Ovary (tissue), 7 donors: ENCODE measurements at regions not wholly inside any gene's neighbourhood (a gene's known extent, or its start where the extent isn't known, plus 50 kb on each side); places are given as distances from the start of the nearest gene placed in this dataset.
"Not testable (repeated sequence)": the region's sequence is repeated elsewhere in the genome, so short reads cannot be mapped to it uniquely, and the experiment has no call there.

ENCODE experiments used
- DNase-seq, 5 donors: peaks; one replicate each; pipeline ENCODE4 v3.0.0-alpha.2; 2019 to 2020
- H3K27ac ChIP-seq, 2 donors: fragments of 200-600 bp; one replicate each; pipeline versions ENCODE4 v1.5.1 to v1.8.0; 2019 to 2022
- H3K27me3 ChIP-seq: fragments of 200-600 bp; one replicate; pipeline ENCODE4 v1.8.0; 2022
- H3K36me3 ChIP-seq: fragments of 200-600 bp; sonication (generic); one replicate; pipeline ENCODE4 v1.5.1; 2019
- H3K4me1 ChIP-seq: one replicate; pipeline ENCODE4 v1.8.1; 2013; ENCODE audit warnings: mild to moderate bottlenecking, moderate library complexity; ENCODE audit not compliant: insufficient read depth
- H3K4me3 ChIP-seq: fragments of 200-600 bp; sonication (generic); one replicate; pipeline ENCODE4 v1.5.1; 2017
- H3K9me3 ChIP-seq, 2 donors: fragments of 200-600 bp in 1 of 2; sonication (generic) in 1 of 2; one replicate each; pipeline versions ENCODE4 v1.5.1 to v1.8.1; 2013 to 2019; ENCODE audit warnings: mild to moderate bottlenecking in 1 of 2, moderate library complexity in 1 of 2
- EP300 ChIP-seq: sonication (generic); formaldehyde crosslinking; IDR thresholded peaks from one replicate; pipeline ENCODE4 v1.6.1; 2017; ENCODE audit warnings: antibody characterized with exemption
- POLR2A ChIP-seq: fragments of 450-650 bp; IDR thresholded peaks from one replicate; pipeline ENCODE4 v1.6.1; 2017; ENCODE audit warnings: antibody characterized with exemption, mild to moderate bottlenecking, moderate library complexity
- WGBS, 3 donors: extraction: QIAGEN DNeasy Blood & Tissue Kit in 1 of 3; methylation state at CpG; one replicate each; pipeline versions ENCODE4 v1.1.5 to v1.1.7; 2013 to 2017; 5-methylcytosine and 5-hydroxymethylcytosine counted together
- intact Hi-C, 4 donors: fragments of 100-400 bp; cut with DNase I; formaldehyde crosslinking; loops; one replicate each; pipeline versions ENCODE4 v1.11.0 to v1.15.1; 2022 to 2023
- TF ChIP-seq, protein P1 (sequence below), 3 donors: fragments of 450-650 bp in 2 of 3; fragments of 200-600 bp in 1 of 3; IDR thresholded peaks; one replicate each; pipeline versions ENCODE4 v1.5.1 to v1.8.0; 2016 to 2022; ENCODE audit warnings: antibody characterized with exemption in 3 of 3, mild to moderate bottlenecking in 1 of 3
- donor health status: DM: no; HTN: no; CAD: no; lungs with moderate emphysema.
- donor health status: DM: no; HTN: no; CAD: no.
- donor health status: Bipolar disorder and iron deficiency.
- donor health status: DM: no; HTN: no; CAD: no.
- donor health status: DM: yes; HTN: yes; CAD: no.

DNA sequence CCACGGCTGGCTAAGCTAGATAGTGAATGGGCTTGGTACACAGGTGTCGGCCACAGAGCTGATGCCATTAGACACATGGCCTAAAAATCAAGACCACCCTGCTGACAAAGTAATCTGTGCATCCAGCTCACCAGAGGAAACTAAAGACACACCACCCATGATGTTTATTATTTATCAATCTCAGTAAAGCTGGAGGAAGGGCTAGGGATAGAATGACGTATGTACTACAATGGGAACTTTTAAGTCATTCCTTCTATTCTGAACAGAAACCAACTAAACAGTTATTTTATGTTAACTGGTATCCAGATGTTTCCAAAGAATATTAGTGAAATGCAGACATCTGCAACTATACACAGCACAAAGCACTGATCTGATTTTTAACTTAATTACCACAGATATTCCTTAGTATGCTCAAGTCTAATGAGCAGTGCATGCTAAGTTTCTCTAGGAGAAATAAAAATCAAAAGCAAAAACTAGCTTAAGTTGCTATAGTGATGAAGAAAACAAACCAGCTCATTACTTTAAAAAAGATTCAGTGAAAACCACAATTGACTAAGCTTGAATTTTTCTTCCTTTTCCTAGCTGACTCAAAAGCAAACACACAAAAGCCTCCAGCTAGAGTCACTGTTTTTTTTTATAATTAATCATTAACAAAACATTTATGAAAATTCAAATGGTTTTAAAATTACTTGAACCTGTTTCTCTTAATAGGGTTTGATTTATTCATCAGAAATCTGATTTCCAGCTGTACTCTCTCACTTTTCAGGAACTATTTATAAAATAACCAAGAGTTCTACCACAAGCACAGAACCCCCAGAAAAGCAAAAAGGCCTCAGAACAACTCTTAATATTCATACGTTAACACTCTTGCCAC lies 129.0 kb upstream of the PTPN20 start:
- H3K9me3 ChIP-seq, DNase-seq, H3K36me3 ChIP-seq, intact Hi-C loops, H3K4me1 ChIP-seq, H3K27me3 ChIP-seq, H3K27ac ChIP-seq, H3K4me3 ChIP-seq: not testable (repeated sequence)
- WGBS, 3 donors = 72 to 74% (median 72%) methylated on average over 4 of the region's 4 CpGs

DNA sequence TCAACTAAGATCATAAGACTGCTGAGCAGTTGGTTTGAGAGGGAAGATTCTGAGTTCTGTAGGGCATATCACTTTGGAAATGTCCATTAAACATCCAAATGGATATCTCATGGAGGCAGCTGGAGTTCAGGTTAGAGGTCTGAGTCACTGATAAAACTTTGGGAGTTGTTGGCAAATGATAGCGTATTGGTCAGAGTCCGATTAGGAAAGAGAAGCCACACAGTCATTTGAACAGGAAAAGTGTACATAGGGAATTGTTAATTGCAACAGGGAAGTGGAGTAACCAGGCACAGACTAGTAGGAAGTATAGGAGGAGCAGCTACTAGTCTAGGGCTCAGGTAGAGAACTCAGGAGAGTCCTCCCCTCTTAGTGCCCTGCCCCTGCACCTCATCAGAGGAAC lies 126.6 kb upstream of the PTPN20 start:
- H3K27me3 ChIP-seq, DNase-seq, H3K4me3 ChIP-seq, H3K4me1 ChIP-seq, H3K36me3 ChIP-seq, H3K9me3 ChIP-seq, H3K27ac ChIP-seq, intact Hi-C loops: not testable (repeated sequence)
- WGBS, 3 donors = 71 to 78% (median 76%) methylated on average over 2 of the region's 2 CpGs

DNA sequence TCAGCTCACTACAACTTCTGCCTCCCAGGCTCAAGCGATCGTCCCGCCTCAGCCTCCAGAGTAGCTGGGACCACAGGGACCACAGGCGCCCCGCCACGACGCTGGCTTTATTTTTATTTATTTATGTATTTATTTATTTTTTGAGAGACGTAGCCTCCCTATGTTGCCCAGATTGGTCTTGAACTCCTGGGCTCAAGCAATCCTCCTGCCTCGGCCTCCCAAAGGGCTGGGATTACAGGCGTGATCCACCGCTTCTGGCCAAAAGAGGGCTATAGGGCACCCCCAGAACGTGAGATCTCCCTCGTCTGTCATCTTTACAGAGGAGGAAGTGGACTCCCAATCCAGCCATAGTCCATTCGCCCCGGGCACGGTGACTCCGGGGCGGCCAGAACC lies 125.1 kb upstream of the PTPN20 start:
- peak overlapping the region; percentile 77 for H3K4me3 ChIP-seq
- intact Hi-C loops, H3K27me3 ChIP-seq, H3K36me3 ChIP-seq, H3K4me1 ChIP-seq, H3K9me3 ChIP-seq, DNase-seq, H3K27ac ChIP-seq: not testable (repeated sequence)
- WGBS, 3 donors = 30 to 44% (median 37%) methylated on average over 11 to 17 of the region's 18 CpGs

DNA sequence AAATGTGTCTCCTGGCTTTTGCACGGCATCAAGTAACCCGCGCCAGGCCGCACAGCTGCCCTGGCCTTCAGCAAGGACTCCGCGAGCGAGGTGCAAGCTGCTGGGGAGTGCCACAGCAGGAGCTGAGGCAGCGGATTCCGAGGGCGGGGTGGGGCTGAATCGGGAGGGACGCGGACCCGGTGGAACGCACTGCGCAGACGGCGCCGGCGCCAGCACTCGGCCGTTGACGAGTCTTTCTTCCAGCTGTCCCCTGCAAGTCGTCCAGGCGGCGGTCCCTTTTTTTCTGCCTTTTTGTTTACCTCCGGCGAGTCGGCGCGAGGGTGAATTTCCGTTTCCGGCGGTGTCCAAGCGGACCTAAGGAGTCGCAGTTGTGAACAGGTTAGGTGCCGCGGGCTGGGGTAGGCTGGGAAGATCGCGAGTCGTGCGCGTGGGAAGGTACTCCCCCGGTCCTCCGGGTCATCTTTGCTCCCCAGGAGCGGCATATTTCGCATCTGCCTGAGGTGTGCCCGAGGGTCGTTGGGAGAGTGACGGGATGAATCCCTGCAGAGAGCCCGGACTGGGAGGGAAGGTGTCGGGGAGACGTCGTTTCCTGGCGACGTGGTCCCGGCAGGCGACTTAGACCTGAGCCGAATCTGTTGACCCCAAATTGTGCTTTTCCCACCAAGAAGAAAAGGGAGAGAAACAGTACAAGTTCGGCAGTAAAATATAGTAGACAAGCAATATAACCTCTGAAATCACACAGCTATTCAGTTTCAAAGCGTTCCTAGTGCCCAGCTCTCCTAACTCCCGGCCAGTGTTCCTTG lies 124.5 kb upstream of the PTPN20 start:
- H3K36me3 ChIP-seq, intact Hi-C loops, H3K9me3 ChIP-seq, H3K27me3 ChIP-seq, H3K4me1 ChIP-seq: not testable (repeated sequence)
- 0 to 1% (median 0%) methylated on average over 3 to 46 of the region's 62 CpGs for WGBS, 3 donors
- peak; percentile 58 to 75 (median 63) for DNase-seq
- Histone ChIP-seq H3K4me3 (peak overlapping the region; percentile 77), H3K27ac (peak overlapping the region in 1 of 2 donors; percentile 48)

DNA sequence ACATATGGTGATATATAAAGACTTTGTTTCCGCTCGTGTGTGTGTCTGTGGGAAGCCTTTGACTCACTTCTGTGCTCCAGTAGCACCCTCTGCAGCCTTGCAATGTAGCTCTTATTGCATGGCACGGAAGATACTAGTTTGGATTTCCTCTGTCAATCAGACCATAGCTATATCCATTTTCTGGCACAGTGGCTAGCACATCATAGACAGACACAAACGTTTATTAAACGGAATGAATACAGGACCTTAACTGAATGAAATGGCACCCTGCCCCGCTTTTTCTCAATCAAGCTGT lies 124.0 kb upstream of the PTPN20 start:
- peak overlapping the region; percentile 77 for H3K4me3 ChIP-seq
- 3 to 10% (median 4%) methylated on average over 3 to 6 of the region's 6 CpGs for WGBS, 3 donors

DNA sequence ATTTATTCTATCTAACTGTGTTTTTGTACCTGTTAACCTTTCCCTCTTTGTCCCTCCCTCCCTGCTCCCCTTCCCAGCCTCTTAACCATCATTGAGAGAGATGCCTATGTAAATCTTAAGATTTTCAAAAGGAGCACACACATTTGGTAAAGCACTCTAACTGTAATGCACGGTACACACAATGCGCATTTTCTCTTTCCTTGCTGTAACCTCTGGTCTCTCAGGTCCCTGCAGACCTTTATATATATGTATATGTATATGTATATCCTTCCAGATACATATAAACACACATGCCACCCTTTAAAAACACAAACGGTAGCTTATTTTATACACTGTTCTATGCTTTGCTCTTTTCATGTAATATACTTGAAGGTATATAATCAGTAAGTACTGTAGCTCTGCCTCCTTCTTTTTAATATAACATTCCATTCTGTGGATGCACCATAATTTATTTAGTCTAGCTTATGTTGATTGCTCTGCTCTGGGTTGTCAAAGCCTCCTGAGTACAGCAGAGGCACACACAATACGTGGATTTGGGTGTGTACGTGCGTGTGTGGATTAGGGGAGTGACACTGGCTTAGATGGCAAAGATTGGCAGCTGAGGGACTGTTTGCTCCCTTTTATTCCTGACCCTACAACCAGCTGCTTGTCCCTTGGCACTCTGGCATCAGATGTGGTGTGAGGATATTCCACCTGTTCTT lies 118.4 kb upstream of the PTPN20 start:
- H3K9me3 ChIP-seq, H3K27me3 ChIP-seq, H3K36me3 ChIP-seq, H3K27ac ChIP-seq, intact Hi-C loops, H3K4me3 ChIP-seq, H3K4me1 ChIP-seq, DNase-seq: not testable (repeated sequence)
- 90 to 96% (median 96%) methylated on average over 3 of the region's 6 CpGs for WGBS, 3 donors

More for the DNA sequence above, 124.0 kb upstream of the PTPN20 start:
- TF ChIP-seq POLR2A = no peak
- TF ChIP-seq EP300 = no peak
- TF ChIP-seq, protein P1, sequence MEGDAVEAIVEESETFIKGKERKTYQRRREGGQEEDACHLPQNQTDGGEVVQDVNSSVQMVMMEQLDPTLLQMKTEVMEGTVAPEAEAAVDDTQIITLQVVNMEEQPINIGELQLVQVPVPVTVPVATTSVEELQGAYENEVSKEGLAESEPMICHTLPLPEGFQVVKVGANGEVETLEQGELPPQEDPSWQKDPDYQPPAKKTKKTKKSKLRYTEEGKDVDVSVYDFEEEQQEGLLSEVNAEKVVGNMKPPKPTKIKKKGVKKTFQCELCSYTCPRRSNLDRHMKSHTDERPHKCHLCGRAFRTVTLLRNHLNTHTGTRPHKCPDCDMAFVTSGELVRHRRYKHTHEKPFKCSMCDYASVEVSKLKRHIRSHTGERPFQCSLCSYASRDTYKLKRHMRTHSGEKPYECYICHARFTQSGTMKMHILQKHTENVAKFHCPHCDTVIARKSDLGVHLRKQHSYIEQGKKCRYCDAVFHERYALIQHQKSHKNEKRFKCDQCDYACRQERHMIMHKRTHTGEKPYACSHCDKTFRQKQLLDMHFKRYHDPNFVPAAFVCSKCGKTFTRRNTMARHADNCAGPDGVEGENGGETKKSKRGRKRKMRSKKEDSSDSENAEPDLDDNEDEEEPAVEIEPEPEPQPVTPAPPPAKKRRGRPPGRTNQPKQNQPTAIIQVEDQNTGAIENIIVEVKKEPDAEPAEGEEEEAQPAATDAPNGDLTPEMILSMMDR (IDR thresholded peaks at IDR 0.05) = no peak
- no peaks in the 10 kb centered on the region for H3K36me3 ChIP-seq
- DNase-seq = no peak
- H3K4me1 ChIP-seq = no peaks in the 10 kb centered on the region
- no peaks in the 10 kb centered on the region for H3K9me3 ChIP-seq
- intact Hi-C loops = no loop called here
- H3K27me3 ChIP-seq = no peaks in the 10 kb centered on the region
- H3K27ac ChIP-seq = peak overlapping the region in 1 of 2 donors; percentile 48

DNA sequence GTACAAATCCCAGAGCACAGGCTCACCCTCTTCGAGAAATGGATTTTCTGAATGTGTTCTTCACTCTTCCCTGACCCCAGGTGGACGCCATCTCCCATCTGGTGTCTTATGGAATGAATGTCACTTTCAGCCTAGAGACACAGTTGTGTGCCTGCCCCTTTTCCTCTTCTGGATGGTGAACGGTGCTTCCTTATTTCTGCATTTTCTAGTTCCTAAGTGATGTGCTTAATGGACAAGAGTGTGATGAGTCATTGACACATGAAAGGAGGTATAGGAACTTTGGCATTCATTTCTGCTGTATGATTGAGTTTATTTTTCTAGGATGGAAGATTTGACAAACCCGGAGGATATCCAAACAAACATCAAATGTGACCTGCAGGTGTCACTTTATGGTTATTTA lies 114.9 kb upstream of the PTPN20 start:
- intact Hi-C loops = not testable (repeated sequence)

DNA sequence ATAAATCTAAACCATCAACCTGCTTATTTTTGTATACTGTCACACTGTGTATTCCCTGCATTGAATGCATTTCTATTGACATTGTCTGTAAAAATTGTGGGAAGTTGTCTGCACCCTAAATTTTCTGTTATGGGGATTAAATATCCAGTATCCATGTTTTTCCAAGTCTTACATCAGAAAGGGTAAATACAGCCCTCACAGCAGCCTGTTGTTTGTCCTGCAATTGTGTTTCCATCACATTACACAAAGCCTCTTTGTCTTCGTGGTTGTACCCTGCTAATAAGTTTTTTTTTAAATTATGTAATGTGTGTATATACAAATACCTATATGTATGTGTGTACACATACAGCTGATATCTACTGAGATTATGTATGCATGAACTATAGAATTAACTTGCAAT lies 109.2 kb upstream of the PTPN20 start:
- H3K4me1 ChIP-seq, H3K36me3 ChIP-seq, H3K9me3 ChIP-seq, H3K4me3 ChIP-seq, DNase-seq, H3K27me3 ChIP-seq, intact Hi-C loops, H3K27ac ChIP-seq: not testable (repeated sequence)
- WGBS, 3 donors = 89 to 100% (median 94%) methylated on average over 1 of the region's 1 CpG

More for the DNA sequence above, 114.9 kb upstream of the PTPN20 start:
- H3K9me3 ChIP-seq, DNase-seq, H3K27me3 ChIP-seq, H3K4me1 ChIP-seq, H3K36me3 ChIP-seq, H3K27ac ChIP-seq, H3K4me3 ChIP-seq: not testable (repeated sequence)
- 84 to 89% (median 88%) methylated on average over 4 of the region's 4 CpGs for WGBS, 3 donors

DNA sequence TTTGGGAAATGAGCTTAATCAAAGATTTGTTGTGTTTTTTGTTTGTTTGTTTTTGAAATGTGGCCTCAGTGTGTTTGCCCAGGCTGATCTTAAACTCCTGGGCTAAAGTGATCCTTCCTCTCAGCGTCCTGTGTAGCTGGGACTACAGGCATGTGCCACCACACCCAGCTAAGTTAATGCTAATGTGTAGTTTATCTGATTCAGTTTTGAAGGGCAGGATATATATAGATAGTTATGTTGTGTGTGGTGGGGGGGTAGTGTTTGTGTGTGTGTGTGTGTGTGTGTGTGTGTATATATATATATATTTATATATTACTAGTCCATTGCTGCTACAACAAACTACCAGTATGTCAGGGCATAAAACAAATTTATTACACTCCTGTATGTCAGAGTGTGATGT lies 108.1 kb upstream of the PTPN20 start:
- not testable (repeated sequence) for DNase-seq

DNA sequence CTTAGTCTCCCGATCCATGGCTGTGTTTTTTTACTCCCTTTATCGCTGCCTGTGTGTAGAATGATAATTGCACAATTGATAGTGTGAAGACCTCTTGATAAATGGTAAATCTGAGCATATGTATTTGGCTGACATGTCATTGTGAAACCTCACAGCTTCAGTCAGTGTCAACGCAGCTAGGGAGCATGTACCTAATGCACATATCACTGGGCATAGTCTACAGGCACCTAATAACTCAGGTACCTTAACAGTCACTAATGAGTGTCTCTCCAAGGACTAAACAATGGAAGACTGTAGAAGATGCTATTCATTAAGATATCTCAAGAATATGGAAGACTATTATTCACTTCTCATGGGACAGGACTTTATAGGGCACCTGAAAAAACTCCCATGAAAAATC lies 101.0 kb upstream of the PTPN20 start:
- H3K4me1 ChIP-seq, intact Hi-C loops, DNase-seq, H3K9me3 ChIP-seq, H3K27ac ChIP-seq, H3K27me3 ChIP-seq, H3K36me3 ChIP-seq, H3K4me3 ChIP-seq: not testable (repeated sequence)
- 94 to 98% (median 94%) methylated on average over 3 of the region's 3 CpGs for WGBS, 3 donors

More for the DNA sequence above, 108.1 kb upstream of the PTPN20 start:
- H3K9me3 ChIP-seq, H3K36me3 ChIP-seq, H3K4me1 ChIP-seq, H3K27me3 ChIP-seq, intact Hi-C loops, H3K4me3 ChIP-seq, H3K27ac ChIP-seq: not testable (repeated sequence)
- WGBS, 3 donors = 87 to 100% (median 94%) methylated on average over 1 of the region's 1 CpG
